ENCODE measurements at regions not wholly inside any gene's neighbourhood (a gene's known extent, or its start where the extent isn't known, plus 50 kb on each side); places are given as distances from the start of the nearest gene placed in this dataset.

GRCh38 chr18:41814651-41815050 is 140.4 kb upstream of the PIK3C3 start:
- no peak for TF ChIP-seq RAD21 (IDR thresholded peaks at IDR 0.05; ENCODE audit: insufficient read depth, low read depth, low read length)
- no peak for TF ChIP-seq EZH2 (IDR thresholded peaks at IDR 0.05; ENCODE audit: borderline replicate concordance, control insufficient read depth, low read depth, low read length)
- no peak for TF ChIP-seq ESRRA (IDR thresholded peaks at IDR 0.05; ENCODE audit: low read length)
- no peak for TF ChIP-seq ATF7 (IDR thresholded peaks at IDR 0.05; ENCODE audit: low read depth)

Measured in GM12878 (cell line).